ENCODE measurements at regions not wholly inside any gene's neighbourhood (a gene's known extent, or its start where the extent isn't known, plus 50 kb on each side); places are given as distances from the start of the nearest gene placed in this dataset.

GRCh38 chr2:225788571-225789094 lies 389.1 kb downstream of the NYAP2 start:
- H3K4me3 ChIP-seq (ENCODE audit: low read depth, low read length) = no peak overlapping the region
- DNase-seq (ENCODE audit: low read depth) = no peak
- TF ChIP-seq CTCF (IDR thresholded peaks at IDR 0.05; ENCODE audit: insufficient read depth, low read depth, low read length, missing control alignments) = no peak

GRCh38 chr2:225787497-225787896 lies 388.0 kb downstream of the NYAP2 start:
- no peak for TF ChIP-seq CTCF (IDR thresholded peaks at IDR 0.05; ENCODE audit: insufficient read depth, low read depth, low read length, missing control alignments)
- DNase-seq (ENCODE audit: low read depth) = no peak
- H3K4me3 ChIP-seq (ENCODE audit: low read depth, low read length) = no peak overlapping the region

GRCh38 chr2:225781991-225782390 lies 382.5 kb downstream of the NYAP2 start:
- no peak for DNase-seq (ENCODE audit: low read depth)
- H3K4me3 ChIP-seq (ENCODE audit: low read depth, low read length) = no peak overlapping the region
- no peak for TF ChIP-seq CTCF (IDR thresholded peaks at IDR 0.05; ENCODE audit: insufficient read depth, low read depth, low read length, missing control alignments)

DNA sequence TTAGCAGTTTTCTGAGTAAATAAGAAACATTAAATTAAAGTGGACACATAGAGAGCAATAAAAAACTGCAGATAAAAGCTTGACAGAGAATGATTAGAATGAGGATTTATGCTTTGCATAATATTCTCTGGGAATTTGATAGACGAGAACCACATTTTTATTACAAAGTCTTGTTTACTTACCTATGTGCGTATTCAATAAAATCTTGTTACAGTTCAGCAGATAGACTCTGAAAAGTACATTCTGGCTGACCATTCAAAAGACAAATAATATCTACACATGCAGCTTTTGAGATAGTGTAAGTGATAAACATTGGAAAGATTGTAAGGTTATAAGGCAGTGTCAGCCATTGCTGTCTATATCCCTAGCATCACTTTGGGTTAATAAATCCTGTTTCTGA lies 381.6 kb downstream of the NYAP2 start:
- TF ChIP-seq CTCF (IDR thresholded peaks at IDR 0.05; ENCODE audit: insufficient read depth, low read depth, low read length, missing control alignments) = no peak
- DNase-seq (ENCODE audit: low read depth) = no peak
- no peak overlapping the region for H3K4me3 ChIP-seq (ENCODE audit: low read depth, low read length)

DNA sequence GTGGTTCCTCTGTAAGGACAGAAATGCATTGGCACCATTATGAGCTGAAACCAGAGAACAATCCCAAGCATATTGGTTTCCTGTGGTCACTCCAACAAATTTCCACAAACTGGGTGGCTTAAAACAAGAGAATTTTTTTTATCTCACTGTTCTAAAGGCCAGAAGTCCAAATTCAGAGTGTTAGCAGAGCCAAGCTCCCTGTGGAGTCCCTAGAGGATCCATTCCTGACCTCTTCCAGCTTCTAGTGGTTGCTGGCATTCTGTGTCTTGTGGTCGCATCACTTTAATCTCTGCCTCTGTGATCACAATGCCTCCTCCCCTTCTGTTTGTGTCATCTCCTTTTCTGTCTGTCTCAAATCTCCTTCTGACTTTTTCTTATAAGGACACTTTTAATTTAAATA lies 380.3 kb downstream of the NYAP2 start:
- DNase-seq (ENCODE audit: low read depth) = no peak
- H3K4me3 ChIP-seq (ENCODE audit: low read depth, low read length) = no peak overlapping the region
- no peak for TF ChIP-seq CTCF (IDR thresholded peaks at IDR 0.05; ENCODE audit: insufficient read depth, low read depth, low read length, missing control alignments)

GRCh38 chr2:225773148-225773547 lies 373.6 kb downstream of the NYAP2 start:
- TF ChIP-seq CTCF (IDR thresholded peaks at IDR 0.05; ENCODE audit: insufficient read depth, low read depth, low read length, missing control alignments) = no peak
- DNase-seq (ENCODE audit: low read depth) = no peak
- H3K4me3 ChIP-seq (ENCODE audit: low read depth, low read length) = no peak overlapping the region

- DNase-seq (ENCODE audit: low read depth) = no peak
- TF ChIP-seq CTCF (IDR thresholded peaks at IDR 0.05; ENCODE audit: insufficient read depth, low read depth, low read length, missing control alignments) = no peak
- H3K4me3 ChIP-seq (ENCODE audit: low read depth, low read length) = no peak overlapping the region
Measured at GRCh38 chr2:225771701-225772100, 372.2 kb downstream of the NYAP2 start.
